OCI-LY7 (cell line): ENCODE measurements at regions not wholly inside any gene's neighbourhood (a gene's known extent, or its start where the extent isn't known, plus 50 kb on each side); places are given as distances from the start of the nearest gene placed in this dataset.
A peak's percentile ranks its signal among the peaks of the same experiment; 100 is the strongest.
"Not testable (repeated sequence)": the region's sequence is repeated elsewhere in the genome, so short reads cannot be mapped to it uniquely, and the experiment has no call there.

Source experiments
- BruUV-seq: library from RNA; stranded (reverse); fragments of 400-500 nt; replicated peaks from 2 replicates; lab custom pipeline; 2021; lab: Mats Ljungman, UMichigan
- CTCF ChIA-PET: fragments of 300-600 bp; sonication (Branson Sonifier 250); formaldehyde crosslinking; loops from one replicate; lab custom pipeline; 2022; ENCODE audit warnings: antibody characterized with exemption; ENCODE audit not compliant: unreplicated experiment; lab: Charles Lee
- POLR2A ChIA-PET: fragments of 300-600 bp; sonication (Branson Sonifier 250); formaldehyde crosslinking; loops from one replicate; lab custom pipeline; 2022; ENCODE audit warnings: antibody characterized with exemption; lab: Charles Lee
- DNase-seq: peaks from one replicate; pipeline ENCODE4 v3.0.0-alpha.2; 2015; ENCODE audit warnings: low spot score
- H2AFZ ChIP-seq: fragments of 200-600 bp; sonication (generic), shearing (Covaris generic); 2 replicates; pipeline ENCODE4 v1.6.1; 2014; ENCODE audit warnings: mild to moderate bottlenecking, antibody characterized with exemption, low read length, moderate library complexity
- H3K27ac ChIP-seq: fragments of 200-600 bp; sonication (generic); 2 replicates; pipeline ENCODE4 v1.5.1; 2014; ENCODE audit warnings: mixed run types, low read depth, mild to moderate bottlenecking, moderate library complexity, low read length, inconsistent platforms; ENCODE audit not compliant: poor library complexity, severe bottlenecking
- H3K36me3 ChIP-seq: fragments of 200-600 bp; sonication (generic); 2 replicates; pipeline ENCODE4 v1.6.1; 2014; ENCODE audit warnings: mild to moderate bottlenecking, antibody characterized with exemption, low read length, moderate library complexity, mixed read lengths; ENCODE audit not compliant: insufficient read depth
- H3K4me1 ChIP-seq: fragments of 200-600 bp; sonication (generic); 2 replicates; pipeline ENCODE4 v1.5.1; 2014; ENCODE audit warnings: mild to moderate bottlenecking, low read length; ENCODE audit not compliant: insufficient read depth, poor library complexity, severe bottlenecking
- H3K4me2 ChIP-seq: fragments of 200-600 bp; sonication (generic); 2 replicates; pipeline ENCODE4 v1.6.1; 2014; ENCODE audit warnings: mild to moderate bottlenecking, low read length
- H3K4me3 ChIP-seq: fragments of 200-600 bp; sonication (generic); 2 replicates; pipeline ENCODE4 v1.5.1; 2014; ENCODE audit warnings: mild to moderate bottlenecking, low read depth, low read length; ENCODE audit not compliant: poor library complexity, severe bottlenecking
- H3K79me2 ChIP-seq: fragments of 200-600 bp; sonication (generic); 2 replicates; pipeline ENCODE4 v1.6.1; 2016; ENCODE audit warnings: low read depth, mild to moderate bottlenecking, low read length, moderate library complexity, mixed read lengths; ENCODE audit not compliant: insufficient read depth
- H3K9me2 ChIP-seq: fragments of 200-600 bp; sonication (generic); 2 replicates; pipeline ENCODE4 v1.6.1; 2016; ENCODE audit warnings: mild to moderate bottlenecking, low read length, mixed read lengths; ENCODE audit not compliant: insufficient read depth
- H3K9me3 ChIP-seq: fragments of 200-600 bp; sonication (generic); 2 replicates; pipeline ENCODE4 v1.6.1; 2014; ENCODE audit warnings: mild to moderate bottlenecking, mixed run types, low read length, mixed read lengths
- H4K20me1 ChIP-seq: fragments of 200-600 bp; sonication (generic); 2 replicates; pipeline ENCODE4 v1.6.1; 2014; ENCODE audit warnings: mild to moderate bottlenecking, antibody characterized with exemption, low read length, moderate library complexity, mixed read lengths; ENCODE audit not compliant: insufficient read depth
- EZH2phosphoT487 ChIP-seq: fragments of 200-600 bp; sonication (generic); IDR thresholded peaks from 2 replicates; pipeline ENCODE4 v1.6.1; 2018; ENCODE audit warnings: low read depth, borderline replicate concordance, mild to moderate bottlenecking, mixed run types, antibody characterized with exemption, low read length, moderate library complexity, mixed read lengths
- intact Hi-C: fragments of 100-400 bp; cut with micrococcal nuclease; formaldehyde crosslinking; loops from one replicate; pipeline ENCODE4 v1.10.0; 2022; ENCODE audit not compliant: unreplicated experiment
- TF ChIP-seq, protein P1 (sequence below): fragments of 200-600 bp; sonication (generic); conservative IDR thresholded peaks from 2 replicates; pipeline ENCODE4 v1.5.1; 2014; ENCODE audit warnings: mild to moderate bottlenecking, antibody characterized with exemption, low read length, moderate library complexity, mixed read lengths

GRCh38 chr7:76139670-76140069, 62.0 kb upstream of the SRRM3 start:
- Histone ChIP-seq H4K20me1 (no peaks in the 10 kb centered on the region), H3K4me3 (no peak overlapping the region), H3K36me3 (no peaks in the 10 kb centered on the region), H3K9me3 (no peaks in the 10 kb centered on the region), H3K4me2 (no peak overlapping the region), H2AFZ (no peak overlapping the region), H3K9me2 (no peaks in the 10 kb centered on the region), H3K4me1 (no peaks in the 10 kb centered on the region), H3K27ac (no peak overlapping the region), H3K79me2 (no peaks in the 10 kb centered on the region)
- no TSS peak for BruUV-seq
- no peak for TF ChIP-seq EZH2phosphoT487
- TF ChIP-seq, protein P1, sequence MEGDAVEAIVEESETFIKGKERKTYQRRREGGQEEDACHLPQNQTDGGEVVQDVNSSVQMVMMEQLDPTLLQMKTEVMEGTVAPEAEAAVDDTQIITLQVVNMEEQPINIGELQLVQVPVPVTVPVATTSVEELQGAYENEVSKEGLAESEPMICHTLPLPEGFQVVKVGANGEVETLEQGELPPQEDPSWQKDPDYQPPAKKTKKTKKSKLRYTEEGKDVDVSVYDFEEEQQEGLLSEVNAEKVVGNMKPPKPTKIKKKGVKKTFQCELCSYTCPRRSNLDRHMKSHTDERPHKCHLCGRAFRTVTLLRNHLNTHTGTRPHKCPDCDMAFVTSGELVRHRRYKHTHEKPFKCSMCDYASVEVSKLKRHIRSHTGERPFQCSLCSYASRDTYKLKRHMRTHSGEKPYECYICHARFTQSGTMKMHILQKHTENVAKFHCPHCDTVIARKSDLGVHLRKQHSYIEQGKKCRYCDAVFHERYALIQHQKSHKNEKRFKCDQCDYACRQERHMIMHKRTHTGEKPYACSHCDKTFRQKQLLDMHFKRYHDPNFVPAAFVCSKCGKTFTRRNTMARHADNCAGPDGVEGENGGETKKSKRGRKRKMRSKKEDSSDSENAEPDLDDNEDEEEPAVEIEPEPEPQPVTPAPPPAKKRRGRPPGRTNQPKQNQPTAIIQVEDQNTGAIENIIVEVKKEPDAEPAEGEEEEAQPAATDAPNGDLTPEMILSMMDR, result no peak
- DNase-seq, result no peak
- ChIA-PET POLR2A (no interaction called here), CTCF (no interaction called here)
- intact Hi-C loops, result no loop called here

DNA sequence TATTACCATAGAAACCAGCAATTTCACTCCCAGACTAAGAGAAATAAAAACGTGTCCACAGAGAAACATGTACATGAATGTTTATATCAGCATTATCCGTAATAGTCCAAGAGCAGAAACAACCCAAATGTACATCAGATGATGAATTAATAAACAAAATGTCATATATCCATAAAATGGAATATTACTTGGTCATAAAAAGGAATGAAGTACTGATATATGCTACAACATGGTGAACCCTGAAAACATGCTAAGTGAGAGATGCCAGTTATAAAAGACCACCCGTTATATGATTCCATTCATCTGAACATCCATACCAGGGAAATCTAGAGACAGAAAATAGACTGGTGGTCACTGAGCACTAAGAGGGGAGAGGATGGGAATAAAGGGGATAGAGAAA, 61.4 kb upstream of the SRRM3 start:
- CTCF ChIA-PET, POLR2A ChIA-PET, H3K4me2 ChIP-seq, H3K4me1 ChIP-seq, H3K4me3 ChIP-seq, H3K9me2 ChIP-seq, H2AFZ ChIP-seq, H3K9me3 ChIP-seq, H3K27ac ChIP-seq, DNase-seq, H3K36me3 ChIP-seq, BruUV-seq, intact Hi-C loops, H3K79me2 ChIP-seq, H4K20me1 ChIP-seq: not testable (repeated sequence)

GRCh38 chr7:76142861-76143260, 58.8 kb upstream of the SRRM3 start:
- DNase-seq, result peak; percentile 7
- CTCF ChIA-PET, result no interaction called here
- H3K36me3 ChIP-seq, result no peaks in the 10 kb centered on the region
- POLR2A ChIA-PET, result interaction anchor here (1.1 kb wide), 1 partner anchor 72 kb away, joined by 6 read pairs; no protein-coding TSS in a partner anchor
- no peaks in the 10 kb centered on the region for H3K9me3 ChIP-seq
- intact Hi-C loops, result no loop called here
- no peaks in the 10 kb centered on the region for H3K4me1 ChIP-seq
- no peak for TF ChIP-seq EZH2phosphoT487
- TF ChIP-seq, protein P1, result no peak
- no peaks in the 10 kb centered on the region for H3K9me2 ChIP-seq
- H3K4me3 ChIP-seq, result no peak overlapping the region
- H3K79me2 ChIP-seq, result no peaks in the 10 kb centered on the region
- no peak overlapping the region for H3K27ac ChIP-seq
- H2AFZ ChIP-seq, result 0 out of 2 replicates have a peak overlapping the region, but pooled peaks have one; percentile 0
- H3K4me2 ChIP-seq, result no peak overlapping the region
- BruUV-seq, result no TSS peak
- no peaks in the 10 kb centered on the region for H4K20me1 ChIP-seq

DNA sequence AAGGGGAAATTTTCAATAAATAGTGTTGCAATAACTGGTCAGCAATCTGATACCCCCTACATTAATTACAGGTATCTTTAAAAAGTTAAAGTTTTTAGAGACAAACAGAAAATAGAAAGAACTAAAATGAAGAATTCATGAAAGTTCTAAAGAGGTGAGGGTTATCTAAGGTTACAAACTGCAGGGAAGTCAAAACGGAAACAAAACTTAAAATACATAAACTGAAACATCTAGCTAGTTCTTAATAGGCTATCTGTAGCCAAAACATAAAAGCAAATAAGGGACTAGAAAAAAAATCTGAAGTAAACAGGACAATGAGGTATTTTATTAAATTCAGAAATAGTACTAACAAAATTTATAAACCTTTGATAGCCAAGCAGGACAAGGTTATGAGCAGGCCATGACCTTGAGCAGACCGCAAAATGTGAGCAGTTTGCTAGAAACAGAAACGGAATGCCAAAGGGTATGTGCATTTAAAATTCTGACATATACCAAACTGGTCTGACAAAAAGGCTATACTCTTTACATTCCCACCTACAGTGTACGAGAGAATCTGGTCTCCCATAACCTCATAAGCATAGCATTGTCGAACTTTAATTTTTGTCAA, 56.9 kb upstream of the SRRM3 start:
- intact Hi-C loops, H4K20me1 ChIP-seq, H3K9me3 ChIP-seq, DNase-seq, H3K4me3 ChIP-seq, H3K79me2 ChIP-seq, H3K9me2 ChIP-seq, H3K4me1 ChIP-seq, CTCF ChIA-PET, BruUV-seq, H2AFZ ChIP-seq, H3K4me2 ChIP-seq, H3K36me3 ChIP-seq, H3K27ac ChIP-seq: not testable (repeated sequence)
- POLR2A ChIA-PET, result interaction anchor here (1.3 kb wide), 1 partner anchor 11 kb away, joined by 3 read pairs; no protein-coding TSS in a partner anchor
